ENCODE measurements at regions not wholly inside any gene's neighbourhood (a gene's known extent, or its start where the extent isn't known, plus 50 kb on each side); places are given as distances from the start of the nearest gene placed in this dataset.

- no peaks in the 10 kb centered on the region for H3K9me3 Mint-ChIP-seq
- no peak overlapping the region for H3K27ac Mint-ChIP-seq
- peaks cover 4% of the 10 kb centered on the region for H3K4me1 Mint-ChIP-seq
- H3K27me3 Mint-ChIP-seq (ENCODE audit: low read depth) = no peaks in the 10 kb centered on the region
- H3K4me3 Mint-ChIP-seq = no peak overlapping the region
- TF ChIP-seq CTCF (IDR thresholded peaks at IDR 0.05; ENCODE audit: unreplicated experiment in 3 of 3) = no peak
- no peaks in the 10 kb centered on the region for H3K36me3 Mint-ChIP-seq (ENCODE audit: low read depth)
Observed at GRCh38 chr7:13839063-13839462, 150.4 kb downstream of the ETV1 start.
